ENCODE measurements at regions not wholly inside any gene's neighbourhood (a gene's known extent, or its start where the extent isn't known, plus 50 kb on each side); places are given as distances from the start of the nearest gene placed in this dataset.

- peak; percentile 42; the same call in 1 of the 2 replicates for TF ChIP-seq GABPA (IDR thresholded peaks at IDR 0.05; ENCODE audit: borderline replicate concordance, insufficient read depth, low read length)
- TF ChIP-seq CBX5 (IDR thresholded peaks at IDR 0.05; ENCODE audit: low read depth, low read length), result no peak
- TF ChIP-seq JUN (IDR thresholded peaks at IDR 0.05; ENCODE audit: low read depth, low read length), result peak; percentile 1; the same call in 1 of the 2 replicates
- no peak for TF ChIP-seq PHF8 (conservative IDR thresholded peaks at IDR 0.05; ENCODE audit: low read depth, low read length)
- no peak for TF ChIP-seq ATF3 (IDR thresholded peaks at IDR 0.05; ENCODE audit: insufficient read depth, low read depth, low read length)
- no peak for TF ChIP-seq SIX5 (IDR thresholded peaks at IDR 0.05; ENCODE audit: low read depth, low read length)
- no peak for TF ChIP-seq SRF (IDR thresholded peaks at IDR 0.05; ENCODE audit: low read depth, low read length)
- no peak for TF ChIP-seq SP4 (IDR thresholded peaks at IDR 0.05; ENCODE audit: low read length)
- no peak for TF ChIP-seq KDM5A (IDR thresholded peaks at IDR 0.05; ENCODE audit: low read length)
- peak; percentile 61 to 73 for TF ChIP-seq RAD21 (IDR thresholded peaks at IDR 0.05 in 1 of 2, conservative IDR thresholded peaks at IDR 0.05 in 1 of 2; ENCODE audit: low read depth in 2 of 2, low read length in 2 of 2)
- TF ChIP-seq MAX (IDR thresholded peaks at IDR 0.05), result peak; percentile 21; the same call in 1 of the 2 replicates
Measured at GRCh38 chr2:11073251-11073650, 82.0 kb upstream of the SLC66A3 start (continued).

Data from H1 (cell line).